ENCODE measurements at regions not wholly inside any gene's neighbourhood (a gene's known extent, or its start where the extent isn't known, plus 50 kb on each side); places are given as distances from the start of the nearest gene placed in this dataset.
"Not testable (repeated sequence)": the region's sequence is repeated elsewhere in the genome, so short reads cannot be mapped to it uniquely, and the experiment has no call there.

GRCh38 chr18:66892388-66892787, 288.5 kb upstream of the CDH19 start:
- H4K8ac ChIP-seq (ENCODE audit: low read length); H2AFZ ChIP-seq (ENCODE audit: low read depth, low read length); H3K79me1 ChIP-seq (replicated peaks; ENCODE audit: low read length, poor library complexity, severe bottlenecking); H3K27ac ChIP-seq (ENCODE audit: low read length, poor library complexity, severe bottlenecking); H4K91ac ChIP-seq (ENCODE audit: low read length); H3K4ac ChIP-seq (ENCODE audit: low read depth in 1 of 2, low read length in 2 of 2); H3K9ac ChIP-seq (ENCODE audit: low read length); H3K23ac ChIP-seq (ENCODE audit: low read length in 2 of 2); H3K27me3 ChIP-seq (ENCODE audit: control insufficient read depth in 1 of 2, insufficient read depth in 1 of 2, low read length in 2 of 2); H2BK5ac ChIP-seq (ENCODE audit: low read depth, low read length, poor library complexity, severe bottlenecking); H2BK15ac ChIP-seq (ENCODE audit: low read depth, poor library complexity, severe bottlenecking); H3K4me3 ChIP-seq (ENCODE audit: insufficient read depth in 1 of 2, low read depth in 1 of 2, low read length in 2 of 2); H3K14ac ChIP-seq (ENCODE audit: low read length in 2 of 2); H3K18ac ChIP-seq (ENCODE audit: low read depth in 1 of 2, low read length in 2 of 2); H3K9me3 ChIP-seq (ENCODE audit: control insufficient read depth, low read length); H3K36me3 ChIP-seq (ENCODE audit: control insufficient read depth in 1 of 2, insufficient read depth in 2 of 2, low read depth in 1 of 2, low read length in 2 of 2); H2AK5ac ChIP-seq (ENCODE audit: low read length, severe bottlenecking); DNase-seq; H3K4me2 ChIP-seq (ENCODE audit: low read length, poor library complexity, severe bottlenecking); H2BK120ac ChIP-seq (ENCODE audit: low read depth, low read length); H3K4me1 ChIP-seq (ENCODE audit: control insufficient read depth, insufficient read depth, low read depth, low read length); H2BK12ac ChIP-seq (ENCODE audit: low read length in 2 of 2): not testable (repeated sequence)
- WGBS, result 93% methylated on average over 13 of the region's 13 CpGs

GRCh38 chr18:66874812-66875474, 271.1 kb upstream of the CDH19 start:
- WGBS, result 82% methylated on average over 2 of the region's 3 CpGs
- Histone ChIP-seq H2BK15ac (ENCODE audit: low read depth, poor library complexity, severe bottlenecking) (no peak overlapping the region), H3K4me2 (ENCODE audit: low read length, poor library complexity, severe bottlenecking) (no peak overlapping the region), H3K27me3 (ENCODE audit: control insufficient read depth in 1 of 2, insufficient read depth in 1 of 2, low read length in 2 of 2) (no peaks in the 10 kb centered on the region), H3K4me1 (ENCODE audit: control insufficient read depth, insufficient read depth, low read depth, low read length) (no peaks in the 10 kb centered on the region), H2AK5ac (ENCODE audit: low read length, severe bottlenecking) (no peak overlapping the region), H2BK12ac (ENCODE audit: low read length in 2 of 2) (no peak overlapping the region), H3K18ac (ENCODE audit: low read depth in 1 of 2, low read length in 2 of 2) (no peak overlapping the region), H3K4ac (ENCODE audit: low read depth in 1 of 2, low read length in 2 of 2) (no peak overlapping the region), H2BK5ac (ENCODE audit: low read depth, low read length, poor library complexity, severe bottlenecking) (no peak overlapping the region), H3K14ac (ENCODE audit: low read length in 2 of 2) (no peak overlapping the region), H4K91ac (ENCODE audit: low read length) (no peak overlapping the region), H4K8ac (ENCODE audit: low read length) (no peak overlapping the region), H3K79me1 (replicated peaks; ENCODE audit: low read length, poor library complexity, severe bottlenecking) (no peaks in the 10 kb centered on the region), H3K27ac (ENCODE audit: low read length, poor library complexity, severe bottlenecking) (no peak overlapping the region), H3K9me3 (ENCODE audit: control insufficient read depth, low read length) (no peaks in the 10 kb centered on the region), H3K23ac (ENCODE audit: low read length in 2 of 2) (no peak overlapping the region), H3K36me3 (ENCODE audit: control insufficient read depth in 1 of 2, insufficient read depth in 2 of 2, low read depth in 1 of 2, low read length in 2 of 2) (no peaks in the 10 kb centered on the region), H2BK120ac (ENCODE audit: low read depth, low read length) (no peak overlapping the region), H3K9ac (ENCODE audit: low read length) (no peak overlapping the region), H2AFZ (ENCODE audit: low read depth, low read length) (no peak overlapping the region), H3K4me3 (ENCODE audit: insufficient read depth in 1 of 2, low read depth in 1 of 2, low read length in 2 of 2) (no peak overlapping the region)
- DNase-seq, result no peak

GRCh38 chr18:66874375-66874774, 270.5 kb upstream of the CDH19 start:
- H4K8ac ChIP-seq (ENCODE audit: low read length), result no peak overlapping the region
- no peak overlapping the region for H3K4ac ChIP-seq (ENCODE audit: low read depth in 1 of 2, low read length in 2 of 2)
- H2AFZ ChIP-seq (ENCODE audit: low read depth, low read length), result no peak overlapping the region
- H3K14ac ChIP-seq (ENCODE audit: low read length in 2 of 2), result no peak overlapping the region
- H2BK15ac ChIP-seq (ENCODE audit: low read depth, poor library complexity, severe bottlenecking), result no peak overlapping the region
- H3K27ac ChIP-seq (ENCODE audit: low read length, poor library complexity, severe bottlenecking), result no peak overlapping the region
- no peak overlapping the region for H3K18ac ChIP-seq (ENCODE audit: low read depth in 1 of 2, low read length in 2 of 2)
- no peak overlapping the region for H2AK5ac ChIP-seq (ENCODE audit: low read length, severe bottlenecking)
- H3K4me3 ChIP-seq (ENCODE audit: insufficient read depth in 1 of 2, low read depth in 1 of 2, low read length in 2 of 2), result no peak overlapping the region
- no peak for DNase-seq
- no peak overlapping the region for H2BK5ac ChIP-seq (ENCODE audit: low read depth, low read length, poor library complexity, severe bottlenecking)
- H3K4me1 ChIP-seq (ENCODE audit: control insufficient read depth, insufficient read depth, low read depth, low read length), result no peaks in the 10 kb centered on the region
- no peak overlapping the region for H3K9ac ChIP-seq (ENCODE audit: low read length)
- H3K4me2 ChIP-seq (ENCODE audit: low read length, poor library complexity, severe bottlenecking), result no peak overlapping the region
- H3K36me3 ChIP-seq (ENCODE audit: control insufficient read depth in 1 of 2, insufficient read depth in 2 of 2, low read depth in 1 of 2, low read length in 2 of 2), result no peaks in the 10 kb centered on the region
- H4K91ac ChIP-seq (ENCODE audit: low read length), result no peak overlapping the region
- H2BK120ac ChIP-seq (ENCODE audit: low read depth, low read length), result no peak overlapping the region
- no peaks in the 10 kb centered on the region for H3K9me3 ChIP-seq (ENCODE audit: control insufficient read depth, low read length)
- H3K23ac ChIP-seq (ENCODE audit: low read length in 2 of 2), result no peak overlapping the region
- H2BK12ac ChIP-seq (ENCODE audit: low read length in 2 of 2), result no peak overlapping the region
- H3K27me3 ChIP-seq (ENCODE audit: control insufficient read depth in 1 of 2, insufficient read depth in 1 of 2, low read length in 2 of 2), result no peaks in the 10 kb centered on the region
- H3K79me1 ChIP-seq (replicated peaks; ENCODE audit: low read length, poor library complexity, severe bottlenecking), result no peaks in the 10 kb centered on the region

GRCh38 chr18:66873899-66874298, 270.0 kb upstream of the CDH19 start:
- Histone ChIP-seq H2BK5ac (ENCODE audit: low read depth, low read length, poor library complexity, severe bottlenecking) (no peak overlapping the region), H2AFZ (ENCODE audit: low read depth, low read length) (no peak overlapping the region)
- WGBS, result 100% methylated on average over 1 of the region's 4 CpGs

More at GRCh38 chr18:66873899-66874298, 270.0 kb upstream of the CDH19 start:
- H3K4ac ChIP-seq (ENCODE audit: low read depth in 1 of 2, low read length in 2 of 2), result no peak overlapping the region
- no peak overlapping the region for H4K91ac ChIP-seq (ENCODE audit: low read length)
- no peak overlapping the region for H3K23ac ChIP-seq (ENCODE audit: low read length in 2 of 2)
- no peak overlapping the region for H2BK15ac ChIP-seq (ENCODE audit: low read depth, poor library complexity, severe bottlenecking)
- H3K9ac ChIP-seq (ENCODE audit: low read length), result no peak overlapping the region
- DNase-seq, result no peak
- no peak overlapping the region for H4K8ac ChIP-seq (ENCODE audit: low read length)
- H3K18ac ChIP-seq (ENCODE audit: low read depth in 1 of 2, low read length in 2 of 2), result no peak overlapping the region
- no peaks in the 10 kb centered on the region for H3K9me3 ChIP-seq (ENCODE audit: control insufficient read depth, low read length)
- H2AK5ac ChIP-seq (ENCODE audit: low read length, severe bottlenecking), result no peak overlapping the region
- no peak overlapping the region for H2BK12ac ChIP-seq (ENCODE audit: low read length in 2 of 2)
- no peak overlapping the region for H3K4me2 ChIP-seq (ENCODE audit: low read length, poor library complexity, severe bottlenecking)
- H3K36me3 ChIP-seq (ENCODE audit: control insufficient read depth in 1 of 2, insufficient read depth in 2 of 2, low read depth in 1 of 2, low read length in 2 of 2), result no peaks in the 10 kb centered on the region
- no peak overlapping the region for H3K27ac ChIP-seq (ENCODE audit: low read length, poor library complexity, severe bottlenecking)
- no peak overlapping the region for H3K14ac ChIP-seq (ENCODE audit: low read length in 2 of 2)
- no peaks in the 10 kb centered on the region for H3K79me1 ChIP-seq (replicated peaks; ENCODE audit: low read length, poor library complexity, severe bottlenecking)
- no peak overlapping the region for H2BK120ac ChIP-seq (ENCODE audit: low read depth, low read length)
- no peak overlapping the region for H3K4me3 ChIP-seq (ENCODE audit: insufficient read depth in 1 of 2, low read depth in 1 of 2, low read length in 2 of 2)
- no peaks in the 10 kb centered on the region for H3K27me3 ChIP-seq (ENCODE audit: control insufficient read depth in 1 of 2, insufficient read depth in 1 of 2, low read length in 2 of 2)
- H3K4me1 ChIP-seq (ENCODE audit: control insufficient read depth, insufficient read depth, low read depth, low read length), result no peaks in the 10 kb centered on the region

Data from mesenchymal stem cell (in vitro differentiated cells and primary cell).